ENCODE measurements at regions not wholly inside any gene's neighbourhood (a gene's known extent, or its start where the extent isn't known, plus 50 kb on each side); places are given as distances from the start of the nearest gene placed in this dataset.
"Not testable (repeated sequence)": the region's sequence is repeated elsewhere in the genome, so short reads cannot be mapped to it uniquely, and the experiment has no call there.

DNA sequence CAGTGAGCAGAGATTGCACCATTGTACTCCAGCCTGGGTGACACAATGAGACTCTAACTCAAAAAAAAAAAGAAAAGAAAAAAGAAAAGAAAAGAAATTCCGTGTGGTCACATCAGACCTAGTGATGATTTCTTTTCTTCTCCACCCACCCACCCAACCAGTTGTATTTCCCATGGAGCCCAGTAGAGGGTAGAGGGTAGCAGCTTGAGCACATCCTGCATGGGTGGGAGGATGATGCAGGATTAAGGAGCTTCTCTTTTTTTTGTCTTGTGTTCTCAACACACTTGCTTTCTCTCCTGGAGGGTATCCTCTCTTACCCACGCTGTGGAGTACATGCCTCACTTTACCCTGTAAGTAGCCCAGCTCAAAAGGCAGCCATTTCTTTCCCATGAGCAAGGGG lies 118.6 kb upstream of the CARD11 start:
- no peak for DNase-seq (ENCODE audit: low read depth)
- H3K4me3 ChIP-seq (ENCODE audit: low read depth, low read length) = no peak overlapping the region
- peak; percentile 29 for TF ChIP-seq CTCF (IDR thresholded peaks at IDR 0.05; ENCODE audit: low read depth, low read length, missing control alignments)

GRCh38 chr7:3162798-3163197 lies 119.1 kb upstream of the CARD11 start:
- DNase-seq (ENCODE audit: low read depth); H3K4me3 ChIP-seq (ENCODE audit: low read depth, low read length): not testable (repeated sequence)

GRCh38 chr7:3164380-3164792 lies 120.7 kb upstream of the CARD11 start:
- no peak for DNase-seq (ENCODE audit: low read depth)
- TF ChIP-seq CTCF (IDR thresholded peaks at IDR 0.05; ENCODE audit: low read depth, low read length, missing control alignments) = no peak
- H3K4me3 ChIP-seq (ENCODE audit: low read depth, low read length) = no peak overlapping the region

- no peak for DNase-seq (ENCODE audit: low read depth)
- H3K4me3 ChIP-seq (ENCODE audit: low read depth, low read length) = no peak overlapping the region
- no peak for TF ChIP-seq CTCF (IDR thresholded peaks at IDR 0.05; ENCODE audit: low read depth, low read length, missing control alignments)
Measured at GRCh38 chr7:3165681-3166580, 122.3 kb upstream of the CARD11 start.

- no peak for DNase-seq (ENCODE audit: low read depth)
- H3K4me3 ChIP-seq (ENCODE audit: low read depth, low read length) = no peak overlapping the region
- TF ChIP-seq CTCF (IDR thresholded peaks at IDR 0.05; ENCODE audit: low read depth, low read length, missing control alignments) = no peak
Measured at GRCh38 chr7:3167551-3167950, 123.9 kb upstream of the CARD11 start.

DNA sequence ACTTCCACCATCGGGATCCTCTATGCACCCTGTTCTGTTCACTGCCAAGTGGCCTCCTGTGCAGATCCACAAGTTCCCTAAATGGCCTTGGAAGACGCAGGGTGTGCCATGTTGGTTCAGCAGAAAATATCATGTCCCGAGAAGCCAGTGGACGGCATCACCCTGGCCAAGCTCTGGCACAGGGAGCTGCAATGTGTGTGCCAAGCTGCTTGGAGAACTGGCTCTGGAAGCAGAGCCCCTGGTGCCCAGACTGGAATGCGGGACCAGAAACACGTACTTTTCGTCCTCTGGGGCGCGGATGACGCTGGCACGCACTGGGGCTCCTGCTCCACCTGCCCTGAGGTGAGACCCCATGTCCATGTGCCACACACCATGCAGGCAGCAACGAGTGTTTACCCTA lies 124.7 kb upstream of the CARD11 start:
- no peak overlapping the region for H3K4me3 ChIP-seq (ENCODE audit: low read depth, low read length)
- TF ChIP-seq CTCF (IDR thresholded peaks at IDR 0.05; ENCODE audit: low read depth, low read length, missing control alignments) = no peak
- no peak for DNase-seq (ENCODE audit: low read depth)

GRCh38 chr7:3168869-3169268 lies 125.2 kb upstream of the CARD11 start:
- DNase-seq (ENCODE audit: low read depth) = no peak
- TF ChIP-seq CTCF (IDR thresholded peaks at IDR 0.05; ENCODE audit: low read depth, low read length, missing control alignments) = no peak
- no peak overlapping the region for H3K4me3 ChIP-seq (ENCODE audit: low read depth, low read length)
